ENCODE measurements at regions not wholly inside any gene's neighbourhood (a gene's known extent, or its start where the extent isn't known, plus 50 kb on each side); places are given as distances from the start of the nearest gene placed in this dataset.

DNA sequence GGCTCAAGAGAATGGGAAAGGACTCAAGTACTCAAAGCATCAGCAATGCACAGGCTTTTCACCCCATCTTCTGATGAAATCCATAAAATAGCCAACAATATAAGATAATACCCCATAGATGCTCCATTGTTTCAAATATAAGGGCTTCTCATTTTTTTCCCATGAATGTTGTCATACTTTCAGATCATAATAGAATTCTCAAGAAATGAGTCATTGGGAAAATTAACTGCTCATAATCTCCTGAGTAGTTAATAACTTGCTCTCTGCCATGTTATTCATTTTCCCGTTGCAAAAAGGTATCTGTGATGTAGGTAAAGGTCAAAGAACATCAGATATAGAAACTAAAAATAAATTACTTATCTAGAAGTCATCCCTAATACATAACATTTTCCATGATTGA lies 121.9 kb downstream of the NSUN3 start:
- POLR2A ChIA-PET, result no interaction called here
- H3K4me2 ChIP-seq (replicated peaks; ENCODE audit: low read depth, low read length, poor library complexity, severe bottlenecking), result no peak overlapping the region
- no CpG with 5 or more reads among the region's 1 CpG for WGBS (ENCODE audit: insufficient coverage)

DNA sequence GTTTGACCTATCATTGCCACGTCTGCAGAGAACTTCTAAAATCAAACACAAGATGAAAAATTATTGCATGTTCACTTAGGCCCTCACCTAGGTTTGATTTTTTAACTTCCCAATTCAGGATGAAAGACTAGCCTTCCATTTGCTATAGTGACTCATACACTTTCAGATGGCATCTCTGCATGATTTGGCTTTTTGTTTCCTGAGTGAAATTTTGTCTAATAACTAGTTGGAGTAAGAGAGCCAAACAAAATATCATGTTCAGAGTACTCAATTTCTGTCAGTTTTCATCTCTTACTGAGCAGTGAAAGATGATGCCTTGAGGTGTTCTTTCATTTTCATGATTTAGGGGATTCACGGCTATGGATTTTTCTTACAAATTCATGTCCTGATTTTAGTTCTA lies 122.9 kb downstream of the NSUN3 start:
- Histone ChIP-seq H3K4me3 (ENCODE audit: control extremely low read depth in 1 of 5, extremely low read depth in 1 of 5, insufficient read depth in 1 of 5, low read depth in 2 of 5, low read length in 4 of 5) (no peak overlapping the region), H3K79me2 (ENCODE audit: control insufficient read depth, insufficient read depth, low read length) (no peaks in the 10 kb centered on the region), H3K36me3 (replicated peaks in 1 of 2; ENCODE audit: control extremely low read depth in 1 of 2, control insufficient read depth in 1 of 2, extremely low read depth in 1 of 2, insufficient read depth in 2 of 2, low read length in 1 of 2) (no peaks in the 10 kb centered on the region), H3K9me3 (ENCODE audit: control extremely low read depth in 1 of 3, control insufficient read depth in 2 of 3, insufficient read depth in 1 of 3, low read length in 2 of 3) (no peaks in the 10 kb centered on the region), H3K4me1 (ENCODE audit: control insufficient read depth in 2 of 2, insufficient read depth in 2 of 2, low read length in 2 of 2) (no peaks in the 10 kb centered on the region), H3K9ac (ENCODE audit: low read length) (no peak overlapping the region), H2AFZ (ENCODE audit: insufficient read depth, low read depth, low read length, poor library complexity, severe bottlenecking) (no peak overlapping the region), H3K27ac (ENCODE audit: low read length in 2 of 2) (no peak overlapping the region), H3K4me2 (replicated peaks; ENCODE audit: low read depth, low read length, poor library complexity, severe bottlenecking) (no peak overlapping the region), H4K20me1 (ENCODE audit: control insufficient read depth, insufficient read depth, low read length, poor library complexity, severe bottlenecking) (no peaks in the 10 kb centered on the region), H3K27me3 (replicated peaks in 1 of 4; ENCODE audit: control extremely low read depth in 1 of 4, control insufficient read depth in 3 of 4, insufficient read depth in 4 of 4, low read length in 3 of 4) (no peaks in the 10 kb centered on the region)
- DNase-seq (no peak), ATAC-seq (ENCODE audit: low read depth) (no peak)
- no peaks in the 10 kb centered on the region for H3K9me3 Mint-ChIP-seq (ENCODE audit: insufficient read depth)
- ChIA-PET CTCF (no interaction called here), POLR2A (no interaction called here)
- no peak overlapping the region for H3K4me3 Mint-ChIP-seq
- intact Hi-C loops (cut with micrococcal nuclease), result no loop called here
- TF ChIP-seq, protein P1, sequence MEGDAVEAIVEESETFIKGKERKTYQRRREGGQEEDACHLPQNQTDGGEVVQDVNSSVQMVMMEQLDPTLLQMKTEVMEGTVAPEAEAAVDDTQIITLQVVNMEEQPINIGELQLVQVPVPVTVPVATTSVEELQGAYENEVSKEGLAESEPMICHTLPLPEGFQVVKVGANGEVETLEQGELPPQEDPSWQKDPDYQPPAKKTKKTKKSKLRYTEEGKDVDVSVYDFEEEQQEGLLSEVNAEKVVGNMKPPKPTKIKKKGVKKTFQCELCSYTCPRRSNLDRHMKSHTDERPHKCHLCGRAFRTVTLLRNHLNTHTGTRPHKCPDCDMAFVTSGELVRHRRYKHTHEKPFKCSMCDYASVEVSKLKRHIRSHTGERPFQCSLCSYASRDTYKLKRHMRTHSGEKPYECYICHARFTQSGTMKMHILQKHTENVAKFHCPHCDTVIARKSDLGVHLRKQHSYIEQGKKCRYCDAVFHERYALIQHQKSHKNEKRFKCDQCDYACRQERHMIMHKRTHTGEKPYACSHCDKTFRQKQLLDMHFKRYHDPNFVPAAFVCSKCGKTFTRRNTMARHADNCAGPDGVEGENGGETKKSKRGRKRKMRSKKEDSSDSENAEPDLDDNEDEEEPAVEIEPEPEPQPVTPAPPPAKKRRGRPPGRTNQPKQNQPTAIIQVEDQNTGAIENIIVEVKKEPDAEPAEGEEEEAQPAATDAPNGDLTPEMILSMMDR (IDR thresholded peaks at IDR 0.05), result no peak
- no peak for TF ChIP-seq EZH2 (IDR thresholded peaks at IDR 0.05; ENCODE audit: borderline replicate concordance, insufficient read depth, low read depth, low read length, poor library complexity, severe bottlenecking)
- WGBS (ENCODE audit: insufficient coverage), result no CpG with 5 or more reads among the region's 2 CpGs
- H3K4me1 Mint-ChIP-seq, result no peaks in the 10 kb centered on the region
- no peaks in the 10 kb centered on the region for H3K27me3 Mint-ChIP-seq
- no peak overlapping the region for H3K27ac Mint-ChIP-seq

More for the DNA sequence above, 121.9 kb downstream of the NSUN3 start:
- ATAC-seq (ENCODE audit: low read depth), result no peak
- no peaks in the 10 kb centered on the region for H4K20me1 ChIP-seq (ENCODE audit: control insufficient read depth, insufficient read depth, low read length, poor library complexity, severe bottlenecking)
- H3K36me3 ChIP-seq (replicated peaks in 1 of 2; ENCODE audit: control extremely low read depth in 1 of 2, control insufficient read depth in 1 of 2, extremely low read depth in 1 of 2, insufficient read depth in 2 of 2, low read length in 1 of 2), result no peaks in the 10 kb centered on the region
- Mint-ChIP-seq H3K4me3 (no peak overlapping the region), H3K4me1 (no peaks in the 10 kb centered on the region), H3K27ac (no peak overlapping the region), H3K27me3 (no peaks in the 10 kb centered on the region), H3K9me3 (ENCODE audit: insufficient read depth) (no peaks in the 10 kb centered on the region)
- intact Hi-C loops (cut with micrococcal nuclease), result no loop called here
- no peaks in the 10 kb centered on the region for H3K4me1 ChIP-seq (ENCODE audit: control insufficient read depth in 2 of 2, insufficient read depth in 2 of 2, low read length in 2 of 2)
- TF ChIP-seq, protein P1 (IDR thresholded peaks at IDR 0.05), result no peak
- TF ChIP-seq EZH2 (IDR thresholded peaks at IDR 0.05; ENCODE audit: borderline replicate concordance, insufficient read depth, low read depth, low read length, poor library complexity, severe bottlenecking), result no peak
- H2AFZ ChIP-seq (ENCODE audit: insufficient read depth, low read depth, low read length, poor library complexity, severe bottlenecking), result no peak overlapping the region
- H3K9me3 ChIP-seq (ENCODE audit: control extremely low read depth in 1 of 3, control insufficient read depth in 2 of 3, insufficient read depth in 1 of 3, low read length in 2 of 3), result no peaks in the 10 kb centered on the region
- H3K4me3 ChIP-seq (ENCODE audit: control extremely low read depth in 1 of 5, extremely low read depth in 1 of 5, insufficient read depth in 1 of 5, low read depth in 2 of 5, low read length in 4 of 5), result no peak overlapping the region
- CTCF ChIA-PET, result no interaction called here
- H3K79me2 ChIP-seq (ENCODE audit: control insufficient read depth, insufficient read depth, low read length), result no peaks in the 10 kb centered on the region
- DNase-seq, result no peak
- no peak overlapping the region for H3K9ac ChIP-seq (ENCODE audit: low read length)
- no peaks in the 10 kb centered on the region for H3K27me3 ChIP-seq (replicated peaks in 1 of 4; ENCODE audit: control extremely low read depth in 1 of 4, control insufficient read depth in 3 of 4, insufficient read depth in 4 of 4, low read length in 3 of 4)
- H3K27ac ChIP-seq (ENCODE audit: low read length in 2 of 2), result no peak overlapping the region

Measured in B cell (primary cell).